ENCODE measurements at regions not wholly inside any gene's neighbourhood (a gene's known extent, or its start where the extent isn't known, plus 50 kb on each side); places are given as distances from the start of the nearest gene placed in this dataset.

GRCh38 chr2:116340690-116341089 lies 1473.8 kb upstream of the DDX18 start:
- intact Hi-C loops (cut with DNase I; ENCODE audit: low total_unique reads) = no loop called here
- H3K36me3 ChIP-seq (ENCODE audit: low read depth, missing control alignments) = no peaks in the 10 kb centered on the region
- no peak for TF ChIP-seq POLR2A (IDR thresholded peaks at IDR 0.05)
- no peak for TF ChIP-seq CTCF (IDR thresholded peaks at IDR 0.05)
- no peaks in the 10 kb centered on the region for H3K27me3 ChIP-seq
- WGBS, 2 donors = 82 to 90% methylated on average over 2 of the region's 2 CpGs
- H3K27ac ChIP-seq = no peak overlapping the region
- DNase-seq = no peak
- H3K9me3 ChIP-seq = no peaks in the 10 kb centered on the region
- no peaks in the 10 kb centered on the region for H3K4me1 ChIP-seq
- no peak overlapping the region for H3K4me3 ChIP-seq

DNA sequence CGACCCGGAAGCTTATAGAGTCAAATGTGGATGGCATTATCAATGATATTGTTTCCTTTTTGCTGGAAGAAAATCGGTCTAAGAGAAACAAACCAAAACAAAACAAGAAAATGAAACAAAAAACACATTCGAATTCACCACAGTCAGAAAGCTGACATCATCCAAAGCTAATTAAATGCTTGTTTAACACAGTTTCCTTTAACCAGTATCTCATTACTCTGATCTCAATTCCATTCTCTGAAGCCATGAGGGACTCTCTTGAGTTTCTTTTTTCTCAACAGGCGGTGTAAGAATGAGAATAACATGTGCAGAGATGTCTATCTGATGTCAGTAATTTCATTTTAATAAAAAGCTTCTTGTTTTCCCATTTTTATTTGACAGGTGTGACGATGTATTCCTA lies 1448.3 kb upstream of the DDX18 start:
- Histone ChIP-seq H3K36me3 (ENCODE audit: low read depth, missing control alignments) (no peaks in the 10 kb centered on the region), H3K4me1 (no peaks in the 10 kb centered on the region), H3K9me3 (no peaks in the 10 kb centered on the region), H3K4me3 (no peak overlapping the region), H3K27ac (no peak overlapping the region), H3K27me3 (no peaks in the 10 kb centered on the region)
- intact Hi-C loops (cut with DNase I; ENCODE audit: low total_unique reads) = no loop called here
- TF ChIP-seq CTCF (IDR thresholded peaks at IDR 0.05) (no peak), POLR2A (IDR thresholded peaks at IDR 0.05) (no peak)
- DNase-seq = no peak
- 74 to 87% methylated on average over 6 of the region's 6 CpGs for WGBS, 2 donors

GRCh38 chr2:116378786-116379185 lies 1435.7 kb upstream of the DDX18 start:
- no peaks in the 10 kb centered on the region for H3K27me3 ChIP-seq
- TF ChIP-seq CTCF (IDR thresholded peaks at IDR 0.05) = no peak
- TF ChIP-seq POLR2A (IDR thresholded peaks at IDR 0.05) = no peak

DNA sequence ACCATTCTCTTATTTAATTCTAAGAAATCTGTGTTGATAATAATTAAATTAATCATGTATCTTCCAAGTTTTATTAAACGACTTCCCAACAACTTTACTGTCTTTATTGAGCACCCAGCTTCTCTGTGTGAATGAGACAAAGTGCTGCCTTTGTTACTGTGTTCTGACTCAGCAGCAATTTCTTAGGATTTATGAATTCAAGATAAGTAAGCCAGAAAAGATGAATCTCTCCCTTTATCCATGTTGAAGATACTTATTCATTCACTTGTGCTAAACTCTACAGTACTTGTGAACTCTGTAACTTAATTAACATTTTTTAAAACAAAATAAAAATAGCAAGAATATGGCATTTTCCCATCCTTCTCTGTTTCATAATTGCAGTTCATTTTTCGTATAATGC lies 1403.3 kb upstream of the DDX18 start:
- WGBS, 2 donors = 30 to 38% methylated on average over 2 of the region's 2 CpGs
- DNase-seq = no peak
- intact Hi-C loops (cut with DNase I; ENCODE audit: low total_unique reads) = no loop called here
- H3K9me3 ChIP-seq = no peaks in the 10 kb centered on the region
- no peak overlapping the region for H3K4me3 ChIP-seq
- H3K27me3 ChIP-seq = no peaks in the 10 kb centered on the region
- no peaks in the 10 kb centered on the region for H3K36me3 ChIP-seq (ENCODE audit: low read depth, missing control alignments)
- no peaks in the 10 kb centered on the region for H3K4me1 ChIP-seq
- H3K27ac ChIP-seq = no peak overlapping the region
- TF ChIP-seq POLR2A (IDR thresholded peaks at IDR 0.05) = no peak
- TF ChIP-seq CTCF (IDR thresholded peaks at IDR 0.05) = no peak

More at GRCh38 chr2:116378786-116379185, 1435.7 kb upstream of the DDX18 start:
- Histone ChIP-seq H3K4me1 (no peaks in the 10 kb centered on the region), H3K36me3 (ENCODE audit: low read depth, missing control alignments) (no peaks in the 10 kb centered on the region), H3K9me3 (no peaks in the 10 kb centered on the region), H3K4me3 (no peak overlapping the region), H3K27ac (no peak overlapping the region)
- WGBS, 2 donors = 86 to 87% methylated on average over 5 of the region's 5 CpGs
- no peak for DNase-seq
- intact Hi-C loops (cut with DNase I; ENCODE audit: low total_unique reads) = no loop called here

DNA sequence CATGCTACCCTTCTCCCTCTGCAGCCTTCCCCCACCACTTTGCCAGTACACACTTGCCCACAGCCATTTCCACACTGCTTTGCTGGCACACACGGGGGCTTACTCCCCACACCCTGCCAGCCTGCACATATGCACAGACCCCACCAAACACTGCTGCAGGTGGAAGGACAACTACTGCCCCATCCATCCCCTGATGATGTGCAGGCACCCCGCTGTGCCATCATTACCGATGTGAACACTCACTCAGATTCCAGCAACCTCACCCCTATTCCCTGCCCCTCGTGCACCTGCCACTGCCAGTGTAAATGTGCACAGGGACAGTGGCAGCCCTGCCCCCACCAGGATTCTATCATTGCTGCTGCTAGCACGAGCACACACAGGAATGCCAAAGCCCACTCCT lies 1400.8 kb upstream of the DDX18 start:
- 92 to 95% methylated on average over 5 of the region's 5 CpGs for WGBS, 2 donors

More for the DNA sequence above, 1400.8 kb upstream of the DDX18 start:
- no peaks in the 10 kb centered on the region for H3K4me1 ChIP-seq
- no peak for DNase-seq
- intact Hi-C loops (cut with DNase I; ENCODE audit: low total_unique reads) = no loop called here
- no peak overlapping the region for H3K27ac ChIP-seq
- no peak overlapping the region for H3K4me3 ChIP-seq
- no peaks in the 10 kb centered on the region for H3K27me3 ChIP-seq
- no peaks in the 10 kb centered on the region for H3K36me3 ChIP-seq (ENCODE audit: low read depth, missing control alignments)
- no peaks in the 10 kb centered on the region for H3K9me3 ChIP-seq
- TF ChIP-seq CTCF (IDR thresholded peaks at IDR 0.05) = no peak
- TF ChIP-seq POLR2A (IDR thresholded peaks at IDR 0.05) = no peak
